ENCODE measurements at regions not wholly inside any gene's neighbourhood (a gene's known extent, or its start where the extent isn't known, plus 50 kb on each side); places are given as distances from the start of the nearest gene placed in this dataset.
"Not testable (repeated sequence)": the region's sequence is repeated elsewhere in the genome, so short reads cannot be mapped to it uniquely, and the experiment has no call there.

- WGBS (ENCODE audit: insufficient coverage), result 100% methylated on average over 1 of the region's 3 CpGs
These were observed 101.3 kb upstream of the NDUFV2 start for GRCh38 chr18:9001209-9001608.

GRCh38 chr18:9003406-9004100, 98.9 kb upstream of the NDUFV2 start:
- POLR2A ChIA-PET, result no interaction called here
- Histone ChIP-seq H3K9me3 (ENCODE audit: control extremely low read depth in 1 of 5, control insufficient read depth in 4 of 5, insufficient read depth in 2 of 5, low read depth in 1 of 5, low read length in 4 of 5) (peaks cover 0 to 8% (median 0%) of the 10 kb centered on the region in 5 experiments), H3K4me1 (ENCODE audit: control extremely low read depth in 1 of 4, control insufficient read depth in 4 of 4, insufficient read depth in 4 of 4, low read length in 3 of 4) (no peaks in the 10 kb centered on the region), H3K36me3 (ENCODE audit: control insufficient read depth in 4 of 4, insufficient read depth in 4 of 4, low read length in 3 of 4) (no peaks in the 10 kb centered on the region), H3K27ac (ENCODE audit: insufficient read depth in 1 of 2, low read depth in 1 of 2, low read length in 2 of 2, poor library complexity in 1 of 2, severe bottlenecking in 2 of 2) (no peak overlapping the region), H3K27me3 (replicated peaks in 2 of 5; ENCODE audit: control insufficient read depth in 4 of 5, insufficient read depth in 5 of 5, low read length in 4 of 5) (peaks cover 0 to 3% (median 0%) of the 10 kb centered on the region in 5 experiments), H3K4me3 (ENCODE audit: control insufficient read depth in 1 of 7, extremely low read depth in 1 of 7, insufficient read depth in 4 of 7, low read depth in 2 of 7, low read length in 6 of 7) (no peak overlapping the region)
- CTCF ChIA-PET, result no interaction called here
- no peak for DNase-seq
- WGBS (ENCODE audit: insufficient coverage), result 94% methylated on average over 3 of the region's 5 CpGs

More at GRCh38 chr18:9001209-9001608, 101.3 kb upstream of the NDUFV2 start:
- Histone ChIP-seq H3K9me3 (ENCODE audit: control extremely low read depth in 1 of 5, control insufficient read depth in 4 of 5, insufficient read depth in 2 of 5, low read depth in 1 of 5, low read length in 4 of 5) (peaks cover 0 to 8% (median 3%) of the 10 kb centered on the region in 5 experiments), H3K27ac (ENCODE audit: insufficient read depth in 1 of 2, low read depth in 1 of 2, low read length in 2 of 2, poor library complexity in 1 of 2, severe bottlenecking in 2 of 2) (no peak overlapping the region), H3K27me3 (replicated peaks in 2 of 5; ENCODE audit: control insufficient read depth in 4 of 5, insufficient read depth in 5 of 5, low read length in 4 of 5) (peaks cover 0 to 3% (median 0%) of the 10 kb centered on the region in 5 experiments), H3K36me3 (ENCODE audit: control insufficient read depth in 4 of 4, insufficient read depth in 4 of 4, low read length in 3 of 4) (no peaks in the 10 kb centered on the region), H3K4me3 (ENCODE audit: control insufficient read depth in 1 of 7, extremely low read depth in 1 of 7, insufficient read depth in 4 of 7, low read depth in 2 of 7, low read length in 6 of 7) (no peak overlapping the region), H3K4me1 (ENCODE audit: control extremely low read depth in 1 of 4, control insufficient read depth in 4 of 4, insufficient read depth in 4 of 4, low read length in 3 of 4) (no peaks in the 10 kb centered on the region)
- DNase-seq, result no peak
- ChIA-PET POLR2A (no interaction called here), CTCF (interaction anchor here (0.9 kb wide), 1 partner anchor 13 kb away, joined by 3 read pairs; no protein-coding TSS in a partner anchor)

- H3K27me3 ChIP-seq (replicated peaks in 2 of 5; ENCODE audit: control insufficient read depth in 4 of 5, insufficient read depth in 5 of 5, low read length in 4 of 5); H3K36me3 ChIP-seq (ENCODE audit: control insufficient read depth in 4 of 4, insufficient read depth in 4 of 4, low read length in 3 of 4); H3K4me3 ChIP-seq (ENCODE audit: control insufficient read depth in 1 of 7, extremely low read depth in 1 of 7, insufficient read depth in 4 of 7, low read depth in 2 of 7, low read length in 6 of 7); H3K27ac ChIP-seq (ENCODE audit: insufficient read depth in 1 of 2, low read depth in 1 of 2, low read length in 2 of 2, poor library complexity in 1 of 2, severe bottlenecking in 2 of 2); POLR2A ChIA-PET; H3K9me3 ChIP-seq (ENCODE audit: control extremely low read depth in 1 of 5, control insufficient read depth in 4 of 5, insufficient read depth in 2 of 5, low read depth in 1 of 5, low read length in 4 of 5); CTCF ChIA-PET; H3K4me1 ChIP-seq (ENCODE audit: control extremely low read depth in 1 of 4, control insufficient read depth in 4 of 4, insufficient read depth in 4 of 4, low read length in 3 of 4); DNase-seq: not testable (repeated sequence)
- WGBS (ENCODE audit: insufficient coverage), result no CpG with 5 or more reads among the region's 2 CpGs
These were observed 98.2 kb upstream of the NDUFV2 start for GRCh38 chr18:9004308-9004707.

- H3K27me3 ChIP-seq (replicated peaks in 2 of 5; ENCODE audit: control insufficient read depth in 4 of 5, insufficient read depth in 5 of 5, low read length in 4 of 5); DNase-seq; H3K9me3 ChIP-seq (ENCODE audit: control extremely low read depth in 1 of 5, control insufficient read depth in 4 of 5, insufficient read depth in 2 of 5, low read depth in 1 of 5, low read length in 4 of 5); H3K4me3 ChIP-seq (ENCODE audit: control insufficient read depth in 1 of 7, extremely low read depth in 1 of 7, insufficient read depth in 4 of 7, low read depth in 2 of 7, low read length in 6 of 7); H3K4me1 ChIP-seq (ENCODE audit: control extremely low read depth in 1 of 4, control insufficient read depth in 4 of 4, insufficient read depth in 4 of 4, low read length in 3 of 4); CTCF ChIA-PET; H3K36me3 ChIP-seq (ENCODE audit: control insufficient read depth in 4 of 4, insufficient read depth in 4 of 4, low read length in 3 of 4): not testable (repeated sequence)
- POLR2A ChIA-PET, result interaction anchor here (0.6 kb wide), 1 partner anchor 47 kb away, joined by 3 read pairs; no protein-coding TSS in a partner anchor
- peak overlapping the region in 1 of 2 experiments; percentile 84 for H3K27ac ChIP-seq (ENCODE audit: insufficient read depth in 1 of 2, low read depth in 1 of 2, low read length in 2 of 2, poor library complexity in 1 of 2, severe bottlenecking in 2 of 2)
- WGBS (ENCODE audit: insufficient coverage), result no CpG with 5 or more reads among the region's 3 CpGs
These were observed 94.8 kb upstream of the NDUFV2 start for GRCh38 chr18:9007700-9008099.

- H3K4me1 ChIP-seq (ENCODE audit: control extremely low read depth in 1 of 4, control insufficient read depth in 4 of 4, insufficient read depth in 4 of 4, low read length in 3 of 4), result no peaks in the 10 kb centered on the region
- DNase-seq, result peak in 1 of 3 donors; percentile 7
- 100% methylated on average over 1 of the region's 5 CpGs for WGBS (ENCODE audit: insufficient coverage)
- POLR2A ChIA-PET, result no interaction called here
- CTCF ChIA-PET, result no interaction called here
- H3K4me3 ChIP-seq (ENCODE audit: control insufficient read depth in 1 of 7, extremely low read depth in 1 of 7, insufficient read depth in 4 of 7, low read depth in 2 of 7, low read length in 6 of 7), result no peak overlapping the region
- no peaks in the 10 kb centered on the region for H3K27me3 ChIP-seq (replicated peaks in 2 of 5; ENCODE audit: control insufficient read depth in 4 of 5, insufficient read depth in 5 of 5, low read length in 4 of 5)
- H3K9me3 ChIP-seq (ENCODE audit: control extremely low read depth in 1 of 5, control insufficient read depth in 4 of 5, insufficient read depth in 2 of 5, low read depth in 1 of 5, low read length in 4 of 5), result peaks cover 0 to 4% (median 0%) of the 10 kb centered on the region in 5 experiments
- peak overlapping the region in 1 of 2 experiments; percentile 84 for H3K27ac ChIP-seq (ENCODE audit: insufficient read depth in 1 of 2, low read depth in 1 of 2, low read length in 2 of 2, poor library complexity in 1 of 2, severe bottlenecking in 2 of 2)
- no peaks in the 10 kb centered on the region for H3K36me3 ChIP-seq (ENCODE audit: control insufficient read depth in 4 of 4, insufficient read depth in 4 of 4, low read length in 3 of 4)
These were observed 94.2 kb upstream of the NDUFV2 start for GRCh38 chr18:9008200-9008708.

DNA sequence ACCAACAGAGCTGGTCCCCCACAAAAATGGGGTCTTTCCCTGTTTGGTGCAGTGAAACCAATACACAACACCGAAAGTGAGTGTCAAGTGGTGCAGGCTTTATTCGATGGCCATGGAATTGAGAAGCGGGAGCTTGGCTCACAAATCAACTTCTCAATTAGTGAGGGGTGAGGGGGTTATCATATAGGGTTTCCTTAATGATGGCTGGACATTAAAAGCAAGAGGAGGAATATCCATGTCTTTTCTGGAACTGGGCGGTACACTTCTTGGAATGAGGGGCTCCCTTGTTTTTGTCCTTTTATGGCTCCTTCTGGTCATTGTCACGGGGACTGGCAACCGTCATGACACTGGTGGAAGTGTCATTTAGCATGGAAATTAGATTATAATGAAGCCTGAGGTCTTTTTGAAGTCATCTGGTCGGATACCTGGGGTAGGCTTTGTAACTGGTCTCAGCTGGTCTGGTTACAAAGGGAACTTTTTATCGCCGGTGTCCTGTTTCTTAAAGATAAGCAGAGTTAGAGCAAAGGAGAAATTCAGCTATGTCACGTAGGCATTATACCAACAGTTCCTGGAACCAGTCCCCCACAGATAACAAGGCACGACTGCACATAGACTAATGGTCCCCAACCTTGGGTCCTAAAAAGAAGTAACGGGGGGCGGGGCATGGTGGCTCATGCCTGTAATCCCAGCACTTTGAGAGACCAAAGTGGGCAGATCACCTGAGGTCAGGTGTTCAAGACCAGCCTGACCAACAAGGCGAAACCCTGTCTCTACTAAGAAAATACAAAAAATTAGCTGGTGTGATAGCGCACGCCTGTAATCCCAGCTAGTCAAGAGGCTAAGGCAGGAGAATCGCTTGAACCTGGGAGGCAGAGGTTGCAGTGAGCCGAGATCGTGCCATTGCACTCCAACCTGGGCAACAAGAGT, 93.5 kb upstream of the NDUFV2 start:
- Histone ChIP-seq H3K36me3 (ENCODE audit: control insufficient read depth in 4 of 4, insufficient read depth in 4 of 4, low read length in 3 of 4) (no peaks in the 10 kb centered on the region), H3K4me3 (ENCODE audit: control insufficient read depth in 1 of 7, extremely low read depth in 1 of 7, insufficient read depth in 4 of 7, low read depth in 2 of 7, low read length in 6 of 7) (no peak overlapping the region), H3K9me3 (ENCODE audit: control extremely low read depth in 1 of 5, control insufficient read depth in 4 of 5, insufficient read depth in 2 of 5, low read depth in 1 of 5, low read length in 4 of 5) (no peaks in the 10 kb centered on the region), H3K4me1 (ENCODE audit: control extremely low read depth in 1 of 4, control insufficient read depth in 4 of 4, insufficient read depth in 4 of 4, low read length in 3 of 4) (no peaks in the 10 kb centered on the region), H3K27ac (ENCODE audit: insufficient read depth in 1 of 2, low read depth in 1 of 2, low read length in 2 of 2, poor library complexity in 1 of 2, severe bottlenecking in 2 of 2) (peak overlapping the region in 1 of 2 experiments; percentile 84), H3K27me3 (replicated peaks in 2 of 5; ENCODE audit: control insufficient read depth in 4 of 5, insufficient read depth in 5 of 5, low read length in 4 of 5) (no peaks in the 10 kb centered on the region)
- POLR2A ChIA-PET, result interaction anchor here (0.6 kb wide), 1 partner anchor 64 kb away, joined by 4 read pairs; no protein-coding TSS in a partner anchor
- WGBS (ENCODE audit: insufficient coverage), result 87% methylated on average over 15 of the region's 19 CpGs
- CTCF ChIA-PET, result no interaction called here
- DNase-seq, result peak; percentile 42 to 78 (median 65)
